ENCODE measurements at regions not wholly inside any gene's neighbourhood (a gene's known extent, or its start where the extent isn't known, plus 50 kb on each side); places are given as distances from the start of the nearest gene placed in this dataset.

DNA sequence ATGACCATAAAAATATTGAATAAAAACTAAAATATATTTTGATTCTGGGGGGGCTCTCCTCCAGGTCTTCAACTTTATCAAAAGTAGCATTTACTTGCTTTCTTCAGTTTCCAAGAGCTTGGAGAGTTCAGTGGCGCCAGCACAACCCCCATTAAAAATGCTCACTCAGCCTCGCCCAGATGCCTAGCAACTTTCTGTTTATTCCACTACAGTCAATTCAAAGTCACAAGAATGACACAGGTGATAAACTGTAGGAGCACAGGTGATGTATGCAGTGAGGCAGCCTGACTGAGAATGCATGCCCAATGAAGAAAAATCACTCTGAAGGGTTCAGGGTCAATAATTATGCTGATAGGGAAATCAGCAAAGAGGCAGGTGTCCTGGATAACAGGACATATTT, 159.4 kb upstream of the ATP1B1 start:
- CTCF ChIA-PET (ENCODE audit: unreplicated experiment), result no interaction called here
- DNase-seq (ENCODE audit: low spot score), result no peak
- no peak overlapping the region for H3K27ac ChIP-seq (ENCODE audit: low read depth, low read length, poor library complexity, severe bottlenecking)
- no TSS peak for BruUV-seq (replicated peaks)
- no peaks in the 10 kb centered on the region for H3K9me3 ChIP-seq (ENCODE audit: low read length)
- no peaks in the 10 kb centered on the region for H3K79me2 ChIP-seq (ENCODE audit: insufficient read depth, low read depth, low read length)
- intact Hi-C loops (cut with micrococcal nuclease; ENCODE audit: unreplicated experiment), result no loop called here
- H3K36me3 ChIP-seq (ENCODE audit: insufficient read depth, low read length), result no peaks in the 10 kb centered on the region
- H2AFZ ChIP-seq (ENCODE audit: low read length), result no peak overlapping the region
- no peaks in the 10 kb centered on the region for H4K20me1 ChIP-seq (ENCODE audit: insufficient read depth, low read length)
- H3K4me1 ChIP-seq (ENCODE audit: insufficient read depth, low read length, poor library complexity, severe bottlenecking), result no peaks in the 10 kb centered on the region
- TF ChIP-seq, protein P1, sequence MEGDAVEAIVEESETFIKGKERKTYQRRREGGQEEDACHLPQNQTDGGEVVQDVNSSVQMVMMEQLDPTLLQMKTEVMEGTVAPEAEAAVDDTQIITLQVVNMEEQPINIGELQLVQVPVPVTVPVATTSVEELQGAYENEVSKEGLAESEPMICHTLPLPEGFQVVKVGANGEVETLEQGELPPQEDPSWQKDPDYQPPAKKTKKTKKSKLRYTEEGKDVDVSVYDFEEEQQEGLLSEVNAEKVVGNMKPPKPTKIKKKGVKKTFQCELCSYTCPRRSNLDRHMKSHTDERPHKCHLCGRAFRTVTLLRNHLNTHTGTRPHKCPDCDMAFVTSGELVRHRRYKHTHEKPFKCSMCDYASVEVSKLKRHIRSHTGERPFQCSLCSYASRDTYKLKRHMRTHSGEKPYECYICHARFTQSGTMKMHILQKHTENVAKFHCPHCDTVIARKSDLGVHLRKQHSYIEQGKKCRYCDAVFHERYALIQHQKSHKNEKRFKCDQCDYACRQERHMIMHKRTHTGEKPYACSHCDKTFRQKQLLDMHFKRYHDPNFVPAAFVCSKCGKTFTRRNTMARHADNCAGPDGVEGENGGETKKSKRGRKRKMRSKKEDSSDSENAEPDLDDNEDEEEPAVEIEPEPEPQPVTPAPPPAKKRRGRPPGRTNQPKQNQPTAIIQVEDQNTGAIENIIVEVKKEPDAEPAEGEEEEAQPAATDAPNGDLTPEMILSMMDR (conservative IDR thresholded peaks at IDR 0.05; ENCODE audit: low read length), result no peak
- no peak for TF ChIP-seq EZH2phosphoT487 (IDR thresholded peaks at IDR 0.05; ENCODE audit: borderline replicate concordance, low read depth, low read length)
- POLR2A ChIA-PET, result interaction anchor here (1.3 kb wide), 1 partner anchor 74 kb away, joined by 4 read pairs; no protein-coding TSS in a partner anchor
- no peak overlapping the region for H3K4me2 ChIP-seq (ENCODE audit: low read length)
- H3K9me2 ChIP-seq (ENCODE audit: insufficient read depth, low read length), result no peaks in the 10 kb centered on the region
- H3K4me3 ChIP-seq (ENCODE audit: low read depth, low read length, poor library complexity, severe bottlenecking), result no peak overlapping the region

DNA sequence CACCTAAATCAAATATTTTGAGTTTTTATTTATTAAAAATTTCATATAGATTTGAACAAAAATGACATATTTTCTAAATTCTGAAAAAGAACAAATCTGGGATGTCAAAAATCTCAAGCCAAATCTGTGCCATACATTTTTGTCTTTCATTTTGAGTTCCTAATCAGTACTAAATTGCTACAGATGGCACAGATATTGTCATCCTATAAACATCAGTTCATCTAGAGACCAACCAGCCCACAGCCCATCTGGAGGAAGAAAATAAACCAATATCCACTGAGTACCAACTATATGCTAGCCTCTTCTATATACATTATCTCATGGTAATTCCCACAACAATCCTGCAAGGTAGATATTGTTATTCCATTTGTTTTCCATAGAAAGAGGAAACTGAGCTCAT, 156.8 kb upstream of the ATP1B1 start:
- DNase-seq (ENCODE audit: low spot score), result no peak
- no peaks in the 10 kb centered on the region for H4K20me1 ChIP-seq (ENCODE audit: insufficient read depth, low read length)
- H3K9me2 ChIP-seq (ENCODE audit: insufficient read depth, low read length), result no peaks in the 10 kb centered on the region
- POLR2A ChIA-PET, result interaction anchor here (0.7 kb wide), 1 partner anchor 431 kb away, joined by 3 read pairs; no protein-coding TSS in a partner anchor
- no peak overlapping the region for H3K4me2 ChIP-seq (ENCODE audit: low read length)
- intact Hi-C loops (cut with micrococcal nuclease; ENCODE audit: unreplicated experiment), result no loop called here
- H3K9me3 ChIP-seq (ENCODE audit: low read length), result no peaks in the 10 kb centered on the region
- no TSS peak for BruUV-seq (replicated peaks)
- no peaks in the 10 kb centered on the region for H3K79me2 ChIP-seq (ENCODE audit: insufficient read depth, low read depth, low read length)
- H3K4me1 ChIP-seq (ENCODE audit: insufficient read depth, low read length, poor library complexity, severe bottlenecking), result no peaks in the 10 kb centered on the region
- CTCF ChIA-PET (ENCODE audit: unreplicated experiment), result no interaction called here
- no peak for TF ChIP-seq EZH2phosphoT487 (IDR thresholded peaks at IDR 0.05; ENCODE audit: borderline replicate concordance, low read depth, low read length)
- TF ChIP-seq, protein P1 (conservative IDR thresholded peaks at IDR 0.05; ENCODE audit: low read length), result no peak
- H3K4me3 ChIP-seq (ENCODE audit: low read depth, low read length, poor library complexity, severe bottlenecking), result no peak overlapping the region
- no peak overlapping the region for H2AFZ ChIP-seq (ENCODE audit: low read length)
- H3K36me3 ChIP-seq (ENCODE audit: insufficient read depth, low read length), result no peaks in the 10 kb centered on the region
- no peak overlapping the region for H3K27ac ChIP-seq (ENCODE audit: low read depth, low read length, poor library complexity, severe bottlenecking)

DNA sequence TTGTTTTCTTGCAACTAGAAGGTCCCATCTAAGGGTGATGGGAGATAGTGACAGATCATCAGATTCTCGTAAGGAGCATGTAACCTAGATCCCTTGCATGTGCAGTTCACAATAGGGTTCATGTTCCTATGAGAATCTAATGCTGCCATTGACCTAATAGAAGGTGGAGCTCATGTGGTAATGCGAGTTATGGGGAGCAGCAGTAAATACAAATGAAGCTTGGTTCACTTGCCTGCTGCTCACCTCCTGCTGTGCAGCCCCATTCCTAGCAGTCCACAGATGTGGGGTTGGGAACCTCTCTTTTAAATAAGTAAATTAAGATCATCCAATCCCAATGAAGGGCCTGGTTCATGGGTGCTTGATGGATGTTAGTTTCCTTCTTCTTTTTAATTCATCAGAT, 148.7 kb upstream of the ATP1B1 start:
- Histone ChIP-seq H3K4me1 (ENCODE audit: insufficient read depth, low read length, poor library complexity, severe bottlenecking) (no peaks in the 10 kb centered on the region), H3K4me2 (ENCODE audit: low read length) (no peak overlapping the region), H2AFZ (ENCODE audit: low read length) (no peak overlapping the region), H3K36me3 (ENCODE audit: insufficient read depth, low read length) (no peaks in the 10 kb centered on the region), H3K4me3 (ENCODE audit: low read depth, low read length, poor library complexity, severe bottlenecking) (no peak overlapping the region), H3K9me3 (ENCODE audit: low read length) (no peaks in the 10 kb centered on the region), H3K27ac (ENCODE audit: low read depth, low read length, poor library complexity, severe bottlenecking) (no peak overlapping the region), H3K79me2 (ENCODE audit: insufficient read depth, low read depth, low read length) (no peaks in the 10 kb centered on the region), H3K9me2 (ENCODE audit: insufficient read depth, low read length) (no peaks in the 10 kb centered on the region), H4K20me1 (ENCODE audit: insufficient read depth, low read length) (no peaks in the 10 kb centered on the region)
- CTCF ChIA-PET (ENCODE audit: unreplicated experiment), result no interaction called here
- intact Hi-C loops (cut with micrococcal nuclease; ENCODE audit: unreplicated experiment), result no loop called here
- TF ChIP-seq EZH2phosphoT487 (IDR thresholded peaks at IDR 0.05; ENCODE audit: borderline replicate concordance, low read depth, low read length), result no peak
- TF ChIP-seq, protein P1 (conservative IDR thresholded peaks at IDR 0.05; ENCODE audit: low read length), result no peak
- POLR2A ChIA-PET, result interaction anchor here (0.9 kb wide), 1 partner anchor 9 kb away, joined by 3 read pairs; no protein-coding TSS in a partner anchor
- no peak for DNase-seq (ENCODE audit: low spot score)
- no TSS peak for BruUV-seq (replicated peaks)
